Breast epithelium (tissue), 3 donors: ENCODE measurements at regions not wholly inside any gene's neighbourhood (a gene's known extent, or its start where the extent isn't known, plus 50 kb on each side); places are given as distances from the start of the nearest gene placed in this dataset.

Experiments used
- POLR2A ChIP-seq: fragments of 450-650 bp; IDR thresholded peaks from one replicate; pipeline ENCODE4 v1.6.1; 2016; ENCODE audit warnings: antibody characterized with exemption, mild to moderate bottlenecking, moderate library complexity
- POLR2AphosphoS5 ChIP-seq, 3 donors: sonication (generic); formaldehyde crosslinking; IDR thresholded peaks; one replicate each; pipeline ENCODE4 v1.6.1; 2017; ENCODE audit warnings: antibody characterized with exemption in 3 of 3
- TF ChIP-seq, protein P1 (sequence below), 3 donors: fragments of 450-650 bp; IDR thresholded peaks; one replicate each; pipeline ENCODE4 v1.5.1; 2016 to 2017; ENCODE audit warnings: antibody characterized with exemption in 3 of 3, mild to moderate bottlenecking in 3 of 3, moderate library complexity in 3 of 3

DNA sequence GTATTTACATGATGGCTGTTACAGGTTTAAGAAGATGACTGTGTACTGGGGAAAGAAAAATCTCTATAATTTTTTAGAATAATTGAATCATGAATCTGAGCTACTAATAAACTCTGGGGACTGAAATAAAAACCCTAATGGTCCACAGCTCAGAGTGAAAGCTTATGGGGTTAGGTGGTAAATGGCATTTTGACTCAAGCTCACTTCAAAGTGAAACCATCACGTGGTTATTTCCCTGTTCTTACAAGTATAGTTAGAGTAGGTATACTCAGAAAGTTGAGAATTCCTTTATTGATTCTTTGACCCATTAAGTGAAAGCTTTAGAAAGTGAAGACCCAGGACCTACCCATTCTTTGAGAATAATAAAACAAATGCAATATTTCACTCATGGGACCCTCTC, 626.2 kb upstream of the SETBP1 start:
- TF ChIP-seq, protein P1, sequence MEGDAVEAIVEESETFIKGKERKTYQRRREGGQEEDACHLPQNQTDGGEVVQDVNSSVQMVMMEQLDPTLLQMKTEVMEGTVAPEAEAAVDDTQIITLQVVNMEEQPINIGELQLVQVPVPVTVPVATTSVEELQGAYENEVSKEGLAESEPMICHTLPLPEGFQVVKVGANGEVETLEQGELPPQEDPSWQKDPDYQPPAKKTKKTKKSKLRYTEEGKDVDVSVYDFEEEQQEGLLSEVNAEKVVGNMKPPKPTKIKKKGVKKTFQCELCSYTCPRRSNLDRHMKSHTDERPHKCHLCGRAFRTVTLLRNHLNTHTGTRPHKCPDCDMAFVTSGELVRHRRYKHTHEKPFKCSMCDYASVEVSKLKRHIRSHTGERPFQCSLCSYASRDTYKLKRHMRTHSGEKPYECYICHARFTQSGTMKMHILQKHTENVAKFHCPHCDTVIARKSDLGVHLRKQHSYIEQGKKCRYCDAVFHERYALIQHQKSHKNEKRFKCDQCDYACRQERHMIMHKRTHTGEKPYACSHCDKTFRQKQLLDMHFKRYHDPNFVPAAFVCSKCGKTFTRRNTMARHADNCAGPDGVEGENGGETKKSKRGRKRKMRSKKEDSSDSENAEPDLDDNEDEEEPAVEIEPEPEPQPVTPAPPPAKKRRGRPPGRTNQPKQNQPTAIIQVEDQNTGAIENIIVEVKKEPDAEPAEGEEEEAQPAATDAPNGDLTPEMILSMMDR (IDR thresholded peaks at IDR 0.05), result no peak
- TF ChIP-seq POLR2A, result no peak
- TF ChIP-seq POLR2AphosphoS5 (IDR thresholded peaks at IDR 0.05), result no peak
